B cell (primary cell): ENCODE measurements at regions not wholly inside any gene's neighbourhood (a gene's known extent, or its start where the extent isn't known, plus 50 kb on each side); places are given as distances from the start of the nearest gene placed in this dataset.

Experiments used
- EZH2 ChIP-seq: IDR thresholded peaks from 2 replicates; pipeline ENCODE4 v1.6.1; 2012; ENCODE audit warnings: borderline replicate concordance, low read depth, mild to moderate bottlenecking, moderate library complexity, low read length; ENCODE audit not compliant: insufficient read depth, poor library complexity, severe bottlenecking
- TF ChIP-seq, protein P1 (sequence below): fragments of 200-600 bp; IDR thresholded peaks from one replicate; pipeline ENCODE4 v1.8.0; 2022; ENCODE audit warnings: antibody characterized with exemption, mild to moderate bottlenecking

GRCh38 chr3:180782195-180782984 lies 103.1 kb upstream of the CCDC39 start:
- no peak for TF ChIP-seq EZH2
- TF ChIP-seq, protein P1, sequence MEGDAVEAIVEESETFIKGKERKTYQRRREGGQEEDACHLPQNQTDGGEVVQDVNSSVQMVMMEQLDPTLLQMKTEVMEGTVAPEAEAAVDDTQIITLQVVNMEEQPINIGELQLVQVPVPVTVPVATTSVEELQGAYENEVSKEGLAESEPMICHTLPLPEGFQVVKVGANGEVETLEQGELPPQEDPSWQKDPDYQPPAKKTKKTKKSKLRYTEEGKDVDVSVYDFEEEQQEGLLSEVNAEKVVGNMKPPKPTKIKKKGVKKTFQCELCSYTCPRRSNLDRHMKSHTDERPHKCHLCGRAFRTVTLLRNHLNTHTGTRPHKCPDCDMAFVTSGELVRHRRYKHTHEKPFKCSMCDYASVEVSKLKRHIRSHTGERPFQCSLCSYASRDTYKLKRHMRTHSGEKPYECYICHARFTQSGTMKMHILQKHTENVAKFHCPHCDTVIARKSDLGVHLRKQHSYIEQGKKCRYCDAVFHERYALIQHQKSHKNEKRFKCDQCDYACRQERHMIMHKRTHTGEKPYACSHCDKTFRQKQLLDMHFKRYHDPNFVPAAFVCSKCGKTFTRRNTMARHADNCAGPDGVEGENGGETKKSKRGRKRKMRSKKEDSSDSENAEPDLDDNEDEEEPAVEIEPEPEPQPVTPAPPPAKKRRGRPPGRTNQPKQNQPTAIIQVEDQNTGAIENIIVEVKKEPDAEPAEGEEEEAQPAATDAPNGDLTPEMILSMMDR = no peak
